Femur (tissue), 1 donor: ENCODE measurements at regions not wholly inside any gene's neighbourhood (a gene's known extent, or its start where the extent isn't known, plus 50 kb on each side); places are given as distances from the start of the nearest gene placed in this dataset.

Source experiments
- DNase-seq: peaks from one replicate; pipeline ENCODE4 v3.0.0-alpha.2; 2017

GRCh38 chr18:24992491-24992890 is 359.5 kb downstream of the ZNF521 start:
- DNase-seq = no peak

- no peak for DNase-seq
Observed at GRCh38 chr18:24993628-24994027, 358.3 kb downstream of the ZNF521 start.

GRCh38 chr18:24995056-24995455 is 356.9 kb downstream of the ZNF521 start:
- DNase-seq = no peak

GRCh38 chr18:24995755-24996154 is 356.2 kb downstream of the ZNF521 start:
- DNase-seq = no peak

GRCh38 chr18:24999650-25000267 is 352.2 kb downstream of the ZNF521 start:
- DNase-seq = no peak

GRCh38 chr18:25001803-25002202 is 350.2 kb downstream of the ZNF521 start:
- DNase-seq = no peak

GRCh38 chr18:25005541-25006403 is 346.2 kb downstream of the ZNF521 start:
- DNase-seq = peak; percentile 87

- DNase-seq = no peak
Observed at GRCh38 chr18:25010623-25011374, 341.2 kb downstream of the ZNF521 start.
